PC-3 (cell line): ENCODE measurements at regions not wholly inside any gene's neighbourhood (a gene's known extent, or its start where the extent isn't known, plus 50 kb on each side); places are given as distances from the start of the nearest gene placed in this dataset.

ENCODE experiments used
- CTCF ChIP-seq: fragments of 300-600 bp; sonication (generic); conservative IDR thresholded peaks from 2 replicates; pipeline ENCODE4 v1.5.1; 2017; ENCODE audit warnings: antibody characterized with exemption, low read depth, mild to moderate bottlenecking, low read length
- EZH2 ChIP-seq: fragments of 300-600 bp; sonication (generic); IDR thresholded peaks from one replicate; pipeline ENCODE4 v1.6.1; 2017; ENCODE audit warnings: antibody characterized with exemption, mild to moderate bottlenecking, low read length; ENCODE audit not compliant: unreplicated experiment
- EZH2phosphoT487 ChIP-seq: fragments of 300-600 bp; sonication (generic); IDR thresholded peaks from 2 replicates; pipeline ENCODE4 v1.6.1; 2018; ENCODE audit warnings: mild to moderate bottlenecking, antibody characterized with exemption, low read length, borderline replicate concordance

- TF ChIP-seq CTCF (no peak), EZH2 (no peak), EZH2phosphoT487 (no peak)
Observed at GRCh38 chrX:122914256-122914655, 269.8 kb upstream of the GRIA3 start.
